Lower lobe of right lung (tissue), 2 donors: ENCODE measurements at regions not wholly inside any gene's neighbourhood (a gene's known extent, or its start where the extent isn't known, plus 50 kb on each side); places are given as distances from the start of the nearest gene placed in this dataset.

Source experiments
- ATAC-seq, 2 donors: fragments of 200-7000 bp; cut with Tn5 transposase; one replicate each; pipeline ENCODE4 v1.9.1; 2020 to 2022; ENCODE audit warnings: mild to moderate bottlenecking in 2 of 2, moderate library complexity in 2 of 2
- DNase-seq: peaks from one replicate; pipeline ENCODE4 v3.0.0-alpha.2; 2020
- H3K27ac ChIP-seq: fragments of 200-600 bp; one replicate; pipeline ENCODE4 v1.8.0; 2022
- H3K27me3 ChIP-seq: fragments of 200-600 bp; one replicate; pipeline ENCODE4 v1.8.0; 2022; ENCODE audit warnings: low read depth
- H3K36me3 ChIP-seq: fragments of 200-600 bp; one replicate; pipeline ENCODE4 v1.8.0; 2022; ENCODE audit warnings: mild to moderate bottlenecking
- H3K4me1 ChIP-seq: fragments of 200-600 bp; one replicate; pipeline ENCODE4 v1.8.0; 2022
- H3K4me3 ChIP-seq: fragments of 200-600 bp; one replicate; pipeline ENCODE4 v1.8.0; 2022; ENCODE audit warnings: mild to moderate bottlenecking
- H3K9me3 ChIP-seq: fragments of 200-600 bp; one replicate; pipeline ENCODE4 v1.8.0; 2022
- CTCF ChIP-seq: fragments of 200-600 bp; IDR thresholded peaks from one replicate; pipeline ENCODE4 v1.8.0; 2022; ENCODE audit warnings: antibody characterized with exemption, mild to moderate bottlenecking
- intact Hi-C: fragments of 100-400 bp; cut with DNase I; formaldehyde crosslinking; loops from one replicate; pipeline ENCODE4 v1.11.0; 2022
- donor health status: DM: no; HTN: yes; CAD: no; lungs with severe emphysema.

GRCh38 chr13:73532582-73532981 lies 473.8 kb downstream of the KLF5 start:
- Histone ChIP-seq H3K36me3 (no peaks in the 10 kb centered on the region), H3K9me3 (no peaks in the 10 kb centered on the region), H3K27ac (no peak overlapping the region), H3K4me3 (no peak overlapping the region), H3K27me3 (no peaks in the 10 kb centered on the region), H3K4me1 (no peaks in the 10 kb centered on the region)
- intact Hi-C loops, result no loop called here
- no peak for ATAC-seq
- TF ChIP-seq CTCF, result no peak
- no peak for DNase-seq

- ATAC-seq, result peak in 1 of 2 donors; percentile 44
- Histone ChIP-seq H3K4me3 (no peak overlapping the region), H3K4me1 (no peaks in the 10 kb centered on the region), H3K27me3 (no peaks in the 10 kb centered on the region), H3K9me3 (no peaks in the 10 kb centered on the region), H3K27ac (no peak overlapping the region), H3K36me3 (no peaks in the 10 kb centered on the region)
- intact Hi-C loops, result no loop called here
- no peak for DNase-seq
- no peak for TF ChIP-seq CTCF
Observed at GRCh38 chr13:73531014-73531413, 472.2 kb downstream of the KLF5 start.

- no peak for TF ChIP-seq CTCF
- no peaks in the 10 kb centered on the region for H3K36me3 ChIP-seq
- H3K27me3 ChIP-seq, result no peaks in the 10 kb centered on the region
- ATAC-seq, result no peak
- intact Hi-C loops, result no loop called here
- no peak overlapping the region for H3K4me3 ChIP-seq
- H3K9me3 ChIP-seq, result no peaks in the 10 kb centered on the region
- no peaks in the 10 kb centered on the region for H3K4me1 ChIP-seq
- no peak overlapping the region for H3K27ac ChIP-seq
- no peak for DNase-seq
Observed at GRCh38 chr13:73522937-73523336, 464.1 kb downstream of the KLF5 start.

GRCh38 chr13:73521985-73522524 lies 463.2 kb downstream of the KLF5 start:
- no peak overlapping the region for H3K4me3 ChIP-seq
- intact Hi-C loops, result no loop called here
- no peak overlapping the region for H3K27ac ChIP-seq
- no peak for TF ChIP-seq CTCF
- no peaks in the 10 kb centered on the region for H3K36me3 ChIP-seq
- H3K4me1 ChIP-seq, result no peaks in the 10 kb centered on the region
- H3K9me3 ChIP-seq, result no peaks in the 10 kb centered on the region
- no peaks in the 10 kb centered on the region for H3K27me3 ChIP-seq
- ATAC-seq (no peak), DNase-seq (no peak)

- Histone ChIP-seq H3K27ac (no peak overlapping the region), H3K9me3 (no peaks in the 10 kb centered on the region), H3K27me3 (no peaks in the 10 kb centered on the region), H3K36me3 (no peaks in the 10 kb centered on the region), H3K4me1 (no peaks in the 10 kb centered on the region), H3K4me3 (no peak overlapping the region)
- peak in 1 of 2 donors; percentile 69 for ATAC-seq
- intact Hi-C loops, result no loop called here
- no peak for DNase-seq
- TF ChIP-seq CTCF, result no peak
Observed at GRCh38 chr13:73521290-73521624, 462.5 kb downstream of the KLF5 start.
